ENCODE measurements at regions not wholly inside any gene's neighbourhood (a gene's known extent, or its start where the extent isn't known, plus 50 kb on each side); places are given as distances from the start of the nearest gene placed in this dataset.

GRCh38 chr3:170751899-170752293 is 118.1 kb downstream of the RPL22L1 start:
- no peak for DNase-seq

- no peak for DNase-seq
These were observed 118.7 kb downstream of the RPL22L1 start for GRCh38 chr3:170751083-170751898.

- DNase-seq: no peak
These were observed 119.5 kb downstream of the RPL22L1 start for GRCh38 chr3:170750478-170750830.

- no peak for DNase-seq
These were observed 120.1 kb downstream of the RPL22L1 start for GRCh38 chr3:170749765-170750477.

GRCh38 chr3:170749185-170749584 is 120.8 kb downstream of the RPL22L1 start:
- no peak for DNase-seq

- no peak for DNase-seq
These were observed 123.6 kb downstream of the RPL22L1 start for GRCh38 chr3:170746175-170746942.

GRCh38 chr3:170745211-170745718 is 124.7 kb downstream of the RPL22L1 start:
- no peak for DNase-seq

GRCh38 chr3:170741756-170742529 is 128.1 kb downstream of the RPL22L1 start:
- no peak for DNase-seq

GRCh38 chr3:170740726-170741591 is 129.0 kb downstream of the RPL22L1 start:
- DNase-seq: no peak

- no peak for DNase-seq
These were observed 129.7 kb downstream of the RPL22L1 start for GRCh38 chr3:170740285-170740684.

GRCh38 chr3:170739410-170739809 is 130.6 kb downstream of the RPL22L1 start:
- no peak for DNase-seq

GRCh38 chr3:170738766-170739165 is 131.2 kb downstream of the RPL22L1 start:
- no peak for DNase-seq

- DNase-seq: no peak
These were observed 132.4 kb downstream of the RPL22L1 start for GRCh38 chr3:170737498-170738162.

GRCh38 chr3:170735821-170736220 is 134.2 kb downstream of the RPL22L1 start:
- DNase-seq: no peak

- DNase-seq: no peak
These were observed 135.3 kb downstream of the RPL22L1 start for GRCh38 chr3:170734735-170735065.

- DNase-seq: no peak
These were observed 135.8 kb downstream of the RPL22L1 start for GRCh38 chr3:170734043-170734734.

GRCh38 chr3:170732660-170733245 is 137.2 kb downstream of the RPL22L1 start:
- no peak for DNase-seq

GRCh38 chr3:170731281-170731680 is 138.7 kb downstream of the RPL22L1 start:
- no peak for DNase-seq

GRCh38 chr3:170730071-170730812 is 139.8 kb downstream of the RPL22L1 start:
- DNase-seq: no peak
